Astrocyte of the cerebellum (primary cell): ENCODE measurements at regions not wholly inside any gene's neighbourhood (a gene's known extent, or its start where the extent isn't known, plus 50 kb on each side); places are given as distances from the start of the nearest gene placed in this dataset.

ENCODE experiments used
- DNase-seq: peaks from one replicate; pipeline ENCODE4 v3.0.0-alpha.2; 2011; ENCODE audit warnings: low read depth
- H3K4me3 ChIP-seq: 2 replicates; pipeline ENCODE4 v1.5.1; 2011; ENCODE audit warnings: mild to moderate bottlenecking, low read depth, low read length, moderate library complexity
- in situ Hi-C: cut with HindIII; loops from 2 replicates; pipeline ENCODE4 v1.10.0; 2017; ENCODE audit warnings: low sequenced_read_pairs
- TF ChIP-seq, protein P1 (sequence below): IDR thresholded peaks from 2 replicates; pipeline ENCODE4 v1.5.1; 2012; ENCODE audit warnings: low read length, low read depth, moderate library complexity, mild to moderate bottlenecking; ENCODE audit errors: missing control alignments

GRCh38 chr12:25424211-25424731 lies 128.8 kb downstream of the LMNTD1 start:
- H3K4me3 ChIP-seq: no peak overlapping the region
- in situ Hi-C loops: no loop called here
- DNase-seq: no peak
- TF ChIP-seq, protein P1, sequence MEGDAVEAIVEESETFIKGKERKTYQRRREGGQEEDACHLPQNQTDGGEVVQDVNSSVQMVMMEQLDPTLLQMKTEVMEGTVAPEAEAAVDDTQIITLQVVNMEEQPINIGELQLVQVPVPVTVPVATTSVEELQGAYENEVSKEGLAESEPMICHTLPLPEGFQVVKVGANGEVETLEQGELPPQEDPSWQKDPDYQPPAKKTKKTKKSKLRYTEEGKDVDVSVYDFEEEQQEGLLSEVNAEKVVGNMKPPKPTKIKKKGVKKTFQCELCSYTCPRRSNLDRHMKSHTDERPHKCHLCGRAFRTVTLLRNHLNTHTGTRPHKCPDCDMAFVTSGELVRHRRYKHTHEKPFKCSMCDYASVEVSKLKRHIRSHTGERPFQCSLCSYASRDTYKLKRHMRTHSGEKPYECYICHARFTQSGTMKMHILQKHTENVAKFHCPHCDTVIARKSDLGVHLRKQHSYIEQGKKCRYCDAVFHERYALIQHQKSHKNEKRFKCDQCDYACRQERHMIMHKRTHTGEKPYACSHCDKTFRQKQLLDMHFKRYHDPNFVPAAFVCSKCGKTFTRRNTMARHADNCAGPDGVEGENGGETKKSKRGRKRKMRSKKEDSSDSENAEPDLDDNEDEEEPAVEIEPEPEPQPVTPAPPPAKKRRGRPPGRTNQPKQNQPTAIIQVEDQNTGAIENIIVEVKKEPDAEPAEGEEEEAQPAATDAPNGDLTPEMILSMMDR: no peak

DNA sequence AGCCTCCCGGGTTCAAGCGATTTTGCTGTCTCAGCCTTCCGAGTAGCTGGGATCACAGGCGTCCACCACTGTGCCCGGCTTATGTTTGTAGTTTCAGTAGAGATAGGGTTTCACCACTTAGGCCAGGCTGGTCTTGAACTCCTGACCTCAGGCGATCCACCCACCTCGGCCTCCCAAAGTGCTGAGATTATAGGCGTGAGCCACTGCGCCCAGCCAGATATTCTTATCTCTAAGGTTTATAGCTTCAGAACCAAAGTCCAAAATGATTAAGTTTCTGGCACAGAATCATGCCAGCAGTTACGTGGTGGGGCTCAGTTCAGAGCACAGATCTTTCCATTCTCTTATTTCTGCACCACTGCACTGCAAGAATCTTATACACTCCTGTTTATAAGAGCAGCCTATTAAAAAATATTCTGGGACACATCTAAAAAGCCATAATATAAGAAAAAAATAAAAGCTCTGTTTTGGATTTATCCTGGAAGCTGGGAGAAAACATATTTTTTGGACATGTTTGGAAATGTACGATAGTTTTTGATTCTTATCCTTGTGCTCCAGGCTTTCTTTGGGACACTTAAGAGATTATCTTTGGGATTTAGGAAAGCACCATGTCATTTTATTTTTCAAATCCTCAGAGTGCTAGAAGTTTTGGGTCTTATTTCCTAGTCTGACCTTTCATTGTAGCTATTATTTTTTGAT lies 129.6 kb downstream of the LMNTD1 start:
- no peak overlapping the region for H3K4me3 ChIP-seq
- TF ChIP-seq, protein P1: no peak
- DNase-seq: no peak
- in situ Hi-C loops: no loop called here

DNA sequence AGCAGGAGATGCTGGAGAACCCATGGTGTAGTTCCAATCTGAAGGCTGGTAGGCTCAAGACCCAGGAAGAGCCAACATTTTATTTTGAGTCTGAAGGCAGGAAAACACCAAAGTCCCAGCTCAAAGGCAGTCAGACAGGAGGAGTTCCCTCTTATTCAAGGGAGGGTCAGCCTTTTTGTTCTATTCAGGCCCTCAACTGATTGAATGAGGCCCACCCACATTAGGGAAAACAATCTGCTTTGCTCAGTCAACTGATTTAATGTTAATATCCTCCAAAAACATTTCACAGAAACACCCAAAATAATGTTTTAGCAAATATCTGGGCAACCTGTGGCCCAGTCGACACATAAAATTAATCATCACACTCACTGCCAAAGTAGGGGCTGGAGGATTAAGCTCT lies 130.8 kb downstream of the LMNTD1 start:
- in situ Hi-C loops: no loop called here
- no peak for DNase-seq
- H3K4me3 ChIP-seq: no peak overlapping the region
- TF ChIP-seq, protein P1: no peak

- TF ChIP-seq, protein P1: no peak
- H3K4me3 ChIP-seq: no peak overlapping the region
- no peak for DNase-seq
- in situ Hi-C loops: no loop called here
These were observed 131.4 kb downstream of the LMNTD1 start for GRCh38 chr12:25421651-25422167.

GRCh38 chr12:25420116-25420515 lies 133.0 kb downstream of the LMNTD1 start:
- no peak for DNase-seq
- in situ Hi-C loops: no loop called here
- no peak overlapping the region for H3K4me3 ChIP-seq
- TF ChIP-seq, protein P1: no peak

DNA sequence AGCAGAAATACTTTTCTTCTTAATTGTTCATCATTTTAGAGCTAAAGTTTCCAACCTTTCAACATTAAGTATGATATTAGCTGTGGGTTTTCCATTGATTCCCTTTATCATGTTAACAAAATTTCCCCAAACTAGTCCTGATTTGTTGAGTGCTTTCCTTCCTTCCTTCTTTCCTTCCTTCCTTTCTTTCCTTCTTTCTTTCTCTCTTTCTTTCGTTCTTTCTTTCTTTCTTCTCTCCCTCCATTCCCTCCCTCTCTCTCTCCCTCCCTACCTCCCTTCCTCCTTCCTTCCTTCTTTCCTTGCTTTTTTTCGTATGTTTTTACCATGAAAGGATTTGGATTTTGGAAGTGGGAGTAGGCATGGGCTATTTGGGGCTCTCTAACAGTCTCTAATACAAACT lies 133.5 kb downstream of the LMNTD1 start:
- no peak for DNase-seq
- no peak overlapping the region for H3K4me3 ChIP-seq
- in situ Hi-C loops: no loop called here
- TF ChIP-seq, protein P1: no peak
